Upper lobe of left lung (tissue), 4 donors: ENCODE measurements at regions not wholly inside any gene's neighbourhood (a gene's known extent, or its start where the extent isn't known, plus 50 kb on each side); places are given as distances from the start of the nearest gene placed in this dataset.

Source experiments
- CTCF ChIP-seq, 6 experiments: fragments of 450-650 bp in 4 of 6; fragments of 200-600 bp in 2 of 6; sonication (generic) in 2 of 6; IDR thresholded peaks; one replicate each; pipeline ENCODE4 v1.5.1; 2016 to 2019; ENCODE audit warnings: antibody characterized with exemption in 6 of 6
- EP300 ChIP-seq, 4 donors: sonication (generic); formaldehyde crosslinking; IDR thresholded peaks; one replicate each; pipeline ENCODE4 v1.5.1; 2017; ENCODE audit warnings: antibody characterized with exemption in 4 of 4, control low read depth in 2 of 4
- POLR2A ChIP-seq, 4 donors: fragments of 450-650 bp; IDR thresholded peaks; one replicate each; pipeline ENCODE4 v1.5.1; 2016 to 2017; ENCODE audit warnings: antibody characterized with exemption in 4 of 4, mild to moderate bottlenecking in 2 of 4
- POLR2AphosphoS5 ChIP-seq, 2 donors: sonication (generic); formaldehyde crosslinking; IDR thresholded peaks; one replicate each; pipeline ENCODE4 v1.5.1; 2017; ENCODE audit warnings: antibody characterized with exemption in 2 of 2

GRCh38 chr10:128775743-128776142 is 649.5 kb upstream of the MKI67 start:
- no peak for TF ChIP-seq CTCF (IDR thresholded peaks at IDR 0.05)
- TF ChIP-seq POLR2AphosphoS5 (IDR thresholded peaks at IDR 0.05), result no peak
- no peak for TF ChIP-seq POLR2A (IDR thresholded peaks at IDR 0.05)
- no peak for TF ChIP-seq EP300 (IDR thresholded peaks at IDR 0.05)
